Stimulated activated CD4-positive, alpha-beta T cell treated with anti-CD3 and anti-CD28 coated beads, TNF-alpha, amount 100 ng/mL, for 24 hours (primary cell): ENCODE measurements at regions not wholly inside any gene's neighbourhood (a gene's known extent, or its start where the extent isn't known, plus 50 kb on each side); places are given as distances from the start of the nearest gene placed in this dataset.

Experiments
- DNase-seq, 3 experiments: peaks; one replicate each; pipeline ENCODE4 v3.0.0-alpha.2; 2020; ENCODE audit warnings: low read depth in 3 of 3

GRCh38 chr20:48180024-48180423 is 394.7 kb upstream of the SULF2 start:
- DNase-seq: no peak

GRCh38 chr20:48178633-48179032 is 393.4 kb upstream of the SULF2 start:
- DNase-seq: no peak

- no peak for DNase-seq
Observed at GRCh38 chr20:48177058-48177457, 391.8 kb upstream of the SULF2 start.

- no peak for DNase-seq
Observed at GRCh38 chr20:48176139-48176538, 390.9 kb upstream of the SULF2 start.

GRCh38 chr20:48175261-48175660 is 390.0 kb upstream of the SULF2 start:
- DNase-seq: no peak

GRCh38 chr20:48172357-48172702 is 387.0 kb upstream of the SULF2 start:
- no peak for DNase-seq

- no peak for DNase-seq
Observed at GRCh38 chr20:48171626-48172356, 386.5 kb upstream of the SULF2 start.

- DNase-seq: no peak
Observed at GRCh38 chr20:48171071-48171470, 385.8 kb upstream of the SULF2 start.

GRCh38 chr20:48170625-48171024 is 385.3 kb upstream of the SULF2 start:
- no peak for DNase-seq

GRCh38 chr20:48169650-48170225 is 384.5 kb upstream of the SULF2 start:
- no peak for DNase-seq

GRCh38 chr20:48166082-48166835 is 381.0 kb upstream of the SULF2 start:
- DNase-seq: no peak

- DNase-seq: no peak
Observed at GRCh38 chr20:48165401-48165685, 380.1 kb upstream of the SULF2 start.

GRCh38 chr20:48164566-48165400 is 379.5 kb upstream of the SULF2 start:
- DNase-seq: no peak

GRCh38 chr20:48164034-48164433 is 378.8 kb upstream of the SULF2 start:
- no peak for DNase-seq

- DNase-seq: no peak
Observed at GRCh38 chr20:48163505-48163904, 378.2 kb upstream of the SULF2 start.

GRCh38 chr20:48162621-48163020 is 377.3 kb upstream of the SULF2 start:
- no peak for DNase-seq

GRCh38 chr20:48159145-48160008 is 374.1 kb upstream of the SULF2 start:
- no peak for DNase-seq

GRCh38 chr20:48158014-48158413 is 372.7 kb upstream of the SULF2 start:
- no peak for DNase-seq

- no peak for DNase-seq
Observed at GRCh38 chr20:48156951-48157700, 371.8 kb upstream of the SULF2 start.

- no peak for DNase-seq
Observed at GRCh38 chr20:48156521-48156920, 371.2 kb upstream of the SULF2 start.

- DNase-seq: no peak
Observed at GRCh38 chr20:48155268-48155667, 370.0 kb upstream of the SULF2 start.
